ENCODE measurements at regions not wholly inside any gene's neighbourhood (a gene's known extent, or its start where the extent isn't known, plus 50 kb on each side); places are given as distances from the start of the nearest gene placed in this dataset.

GRCh38 chr6:148225871-148226270, 116.8 kb upstream of the SASH1 start:
- DNase-seq = no peak

DNA sequence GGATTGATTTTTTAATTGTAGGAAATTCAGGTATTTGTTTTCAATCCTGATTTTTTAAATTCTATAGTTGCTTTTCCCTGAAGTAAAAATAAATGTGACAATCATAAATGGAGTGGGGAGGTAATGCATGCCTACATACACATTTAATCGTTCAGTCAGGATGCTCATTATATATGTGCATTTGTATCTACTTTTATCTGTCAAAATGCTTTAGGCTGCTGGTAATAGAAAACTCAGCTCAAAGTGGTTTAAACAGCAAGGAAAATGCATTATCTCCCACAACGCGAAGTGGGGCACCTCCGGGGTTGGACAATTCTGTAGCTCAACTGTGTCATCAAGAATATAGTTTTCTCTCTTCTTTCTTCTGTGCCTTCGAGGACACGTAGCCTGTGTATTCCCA, 116.4 kb upstream of the SASH1 start:
- no peak for DNase-seq

- DNase-seq = no peak
Measured at GRCh38 chr6:148231572-148231971, 111.1 kb upstream of the SASH1 start.

- DNase-seq = no peak
Measured at GRCh38 chr6:148235446-148235845, 107.2 kb upstream of the SASH1 start.

GRCh38 chr6:148238713-148239112, 103.9 kb upstream of the SASH1 start:
- DNase-seq = no peak

GRCh38 chr6:148239215-148239614, 103.4 kb upstream of the SASH1 start:
- DNase-seq = no peak

- DNase-seq = no peak
Measured at GRCh38 chr6:148239801-148240460, 102.7 kb upstream of the SASH1 start.

- no peak for DNase-seq
Measured at GRCh38 chr6:148240461-148240840, 102.2 kb upstream of the SASH1 start.

GRCh38 chr6:148240861-148241477, 101.7 kb upstream of the SASH1 start:
- DNase-seq = no peak

- no peak for DNase-seq
Measured at GRCh38 chr6:148242180-148242579, 100.5 kb upstream of the SASH1 start.

GRCh38 chr6:148244217-148244935, 98.3 kb upstream of the SASH1 start:
- DNase-seq = no peak

- DNase-seq = no peak
Measured at GRCh38 chr6:148247386-148248063, 95.1 kb upstream of the SASH1 start.

GRCh38 chr6:148249160-148249559, 93.5 kb upstream of the SASH1 start:
- no peak for DNase-seq

- no peak for DNase-seq
Measured at GRCh38 chr6:148249679-148250375, 92.8 kb upstream of the SASH1 start.

- peak in 2 of 6 experiments; percentile 1 to 4 for DNase-seq
Measured at GRCh38 chr6:148250975-148251685, 91.5 kb upstream of the SASH1 start.

- DNase-seq = no peak
Measured at GRCh38 chr6:148251891-148252290, 90.7 kb upstream of the SASH1 start.

DNA sequence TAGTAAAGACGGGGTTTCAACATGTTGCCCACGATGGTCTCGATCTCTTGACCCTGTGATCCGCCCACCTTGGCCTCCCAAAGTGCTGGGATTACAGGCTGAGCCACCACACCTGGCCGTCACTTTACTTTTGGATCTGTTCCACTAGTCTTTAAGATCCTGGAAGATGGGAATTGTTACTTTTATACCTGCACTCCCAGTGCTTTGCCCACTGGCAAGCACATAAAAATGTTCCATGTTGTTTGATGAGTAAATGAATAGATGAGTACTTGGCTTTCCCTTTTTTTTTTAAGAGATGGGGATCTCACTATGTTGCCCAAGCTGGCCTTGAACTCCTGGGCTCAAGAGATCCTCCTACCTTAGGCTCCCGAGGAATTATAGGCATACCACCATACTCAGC, 84.8 kb upstream of the SASH1 start:
- no peak for DNase-seq

GRCh38 chr6:148258868-148259267, 83.8 kb upstream of the SASH1 start:
- no peak for DNase-seq

DNA sequence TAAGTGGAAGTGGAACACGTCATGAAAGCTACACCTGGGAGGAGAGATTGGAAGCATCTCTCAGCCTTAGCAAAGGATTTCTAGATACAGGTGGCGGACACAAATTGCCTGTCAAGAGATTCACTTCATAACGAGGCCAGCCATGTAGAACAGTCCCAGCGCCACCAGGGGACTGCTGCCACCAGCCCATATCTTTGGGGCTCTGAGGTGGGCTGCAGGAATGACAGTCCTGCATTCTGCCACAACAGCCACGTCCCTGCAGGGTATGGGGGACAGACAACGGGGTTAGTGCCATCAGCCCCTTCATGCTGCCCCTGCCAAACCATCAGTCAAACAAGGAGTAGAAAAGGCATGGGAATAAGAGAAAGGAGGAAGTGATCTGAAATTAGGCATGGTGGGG, 81.2 kb upstream of the SASH1 start:
- DNase-seq = no peak

GRCh38 chr6:148263010-148263409, 79.6 kb upstream of the SASH1 start:
- DNase-seq = no peak

DNA sequence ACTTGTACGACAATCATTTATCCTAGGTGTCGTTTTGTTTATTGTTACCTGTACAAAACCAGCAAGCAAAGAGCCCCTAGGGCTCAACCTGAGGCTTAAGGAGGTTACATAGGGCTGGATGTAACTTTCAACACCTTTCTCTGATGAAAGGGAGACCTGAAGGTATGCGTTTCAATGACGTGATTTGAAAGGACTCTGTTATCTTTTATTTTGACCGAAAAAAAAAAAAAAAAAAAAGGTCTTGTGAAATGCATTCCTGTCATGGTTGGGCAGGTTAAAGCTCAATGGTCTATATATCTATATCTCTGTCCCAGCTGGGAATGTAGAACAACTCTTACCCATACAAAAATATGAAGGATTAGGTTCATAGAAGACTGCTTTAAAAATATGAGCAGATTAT, 78.7 kb upstream of the SASH1 start:
- DNase-seq = no peak

- no peak for DNase-seq
Measured at GRCh38 chr6:148265054-148265453, 77.6 kb upstream of the SASH1 start.
